SH-SY5Y (cell line): ENCODE measurements at regions not wholly inside any gene's neighbourhood (a gene's known extent, or its start where the extent isn't known, plus 50 kb on each side); places are given as distances from the start of the nearest gene placed in this dataset.

Experiments
- GATA2 ChIP-seq: IDR thresholded peaks from 2 replicates; pipeline ENCODE4 v1.6.1; 2011; ENCODE audit warnings: mild to moderate bottlenecking, low read depth, low read length
- GATA3 ChIP-seq: IDR thresholded peaks from 2 replicates; pipeline ENCODE4 v1.6.1; 2011; ENCODE audit warnings: low read depth, mild to moderate bottlenecking, low read length, moderate library complexity

- TF ChIP-seq GATA3: no peak
- no peak for TF ChIP-seq GATA2
These were observed 129.6 kb downstream of the GRIN2B start for GRCh38 chr12:13851828-13852227.
